CD4-positive, alpha-beta T cell treated with Interferon alpha-2 for 1 hour (primary cell): ENCODE measurements at regions not wholly inside any gene's neighbourhood (a gene's known extent, or its start where the extent isn't known, plus 50 kb on each side); places are given as distances from the start of the nearest gene placed in this dataset.

Experiments used
- DNase-seq, 2 donors: peaks; one replicate each; pipeline ENCODE4 v3.0.0-alpha.2; 2020 to 2022

DNA sequence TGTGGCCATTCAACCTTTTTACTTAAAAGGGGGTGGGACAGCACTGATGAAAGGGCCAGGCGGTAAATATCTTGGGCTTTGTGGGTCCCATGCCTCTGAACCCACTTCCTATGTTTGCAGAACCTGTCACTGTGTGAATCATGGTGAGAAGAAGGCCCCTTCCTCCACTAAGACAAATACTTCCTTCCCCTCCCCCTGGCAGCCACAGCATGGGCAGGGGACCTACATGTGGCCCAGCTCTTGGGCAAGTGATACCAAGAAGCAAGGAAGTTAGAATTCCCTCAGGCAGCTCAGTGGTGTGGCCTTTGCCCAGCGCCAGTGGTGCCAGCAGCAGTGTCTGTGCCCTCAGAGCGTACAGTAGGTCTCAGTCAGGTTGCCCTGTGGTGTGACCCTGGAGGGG, 168.6 kb downstream of the TRIM33 start:
- peak; percentile 37 to 61 for DNase-seq

- peak in 1 of 2 donors; percentile 24 for DNase-seq
These were observed 169.1 kb downstream of the TRIM33 start for GRCh38 chr1:114341856-114342255.

GRCh38 chr1:114341299-114341698, 169.7 kb downstream of the TRIM33 start:
- peak; percentile 41 to 68 for DNase-seq

DNA sequence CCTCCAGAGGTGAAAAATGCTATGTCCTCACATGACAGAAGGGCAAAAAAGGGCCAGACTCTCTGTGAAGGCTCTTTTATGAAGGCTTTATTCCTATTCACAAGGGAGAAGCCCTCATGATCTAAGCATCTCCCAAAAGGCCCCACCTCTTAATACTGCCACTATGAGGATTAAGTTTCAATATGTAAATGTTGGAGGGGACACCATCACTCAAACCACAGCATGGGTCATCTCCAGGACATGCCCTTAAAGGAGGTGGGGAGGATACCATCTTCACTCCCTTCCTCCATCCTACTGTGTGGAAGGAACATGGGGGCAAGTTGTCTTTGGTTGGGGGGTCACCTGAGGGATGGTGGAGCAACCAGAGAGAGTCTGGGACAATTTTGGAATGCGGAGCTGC, 170.1 kb downstream of the TRIM33 start:
- no peak for DNase-seq

DNA sequence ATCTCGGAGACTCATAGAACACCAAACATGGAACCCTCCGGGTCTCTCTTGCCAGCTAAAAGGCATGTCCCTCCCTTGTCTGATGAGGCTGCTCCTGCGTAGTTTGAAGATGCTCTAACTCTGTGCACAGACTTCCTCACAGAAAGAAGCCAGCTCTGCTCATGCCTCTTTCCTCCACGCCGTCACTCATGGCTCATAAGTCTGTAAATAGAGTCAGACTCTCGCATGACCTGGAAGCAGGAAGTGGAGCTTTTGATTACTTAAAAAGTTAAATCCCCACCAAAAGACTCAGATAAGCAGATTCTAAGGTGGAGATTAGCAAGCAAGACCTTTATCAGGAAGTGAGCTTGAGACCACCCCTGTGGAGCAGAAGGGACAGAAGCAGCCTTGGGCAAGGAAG, 171.6 kb downstream of the TRIM33 start:
- DNase-seq: no peak

DNA sequence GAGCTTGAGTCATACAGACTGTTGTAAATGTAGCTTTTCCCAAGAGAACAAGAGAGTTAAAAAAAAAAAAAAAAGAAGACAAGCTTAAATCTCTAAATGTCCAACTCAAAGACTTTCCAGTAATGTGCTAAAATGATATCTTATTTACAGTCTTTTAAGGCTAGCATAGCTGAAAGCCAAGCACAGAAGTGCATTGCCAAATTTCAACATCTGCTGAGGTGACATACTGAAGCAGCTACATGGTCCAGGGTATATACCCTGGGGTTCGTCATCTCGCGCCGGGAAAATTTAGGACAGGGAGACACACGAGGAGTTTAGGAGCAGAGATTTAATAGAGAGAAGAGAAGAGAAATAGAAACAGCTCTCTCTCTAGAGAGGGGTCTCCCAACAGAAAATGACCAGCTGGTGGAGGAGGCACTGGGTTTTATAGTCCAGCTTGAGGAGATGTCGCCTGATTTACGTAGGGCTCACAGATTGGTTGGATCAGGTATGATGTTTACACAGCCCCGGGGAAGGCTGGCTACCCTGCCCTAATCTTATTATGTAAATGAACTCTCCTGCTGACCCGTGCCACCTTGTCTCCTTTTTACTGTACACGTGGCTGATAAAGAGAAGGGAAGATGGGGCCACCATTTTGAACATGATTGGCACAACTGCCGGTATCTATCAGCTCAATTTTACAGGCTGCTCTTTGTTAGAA, 172.7 kb downstream of the TRIM33 start:
- no peak for DNase-seq

GRCh38 chr1:114337417-114337816, 173.6 kb downstream of the TRIM33 start:
- no peak for DNase-seq

DNA sequence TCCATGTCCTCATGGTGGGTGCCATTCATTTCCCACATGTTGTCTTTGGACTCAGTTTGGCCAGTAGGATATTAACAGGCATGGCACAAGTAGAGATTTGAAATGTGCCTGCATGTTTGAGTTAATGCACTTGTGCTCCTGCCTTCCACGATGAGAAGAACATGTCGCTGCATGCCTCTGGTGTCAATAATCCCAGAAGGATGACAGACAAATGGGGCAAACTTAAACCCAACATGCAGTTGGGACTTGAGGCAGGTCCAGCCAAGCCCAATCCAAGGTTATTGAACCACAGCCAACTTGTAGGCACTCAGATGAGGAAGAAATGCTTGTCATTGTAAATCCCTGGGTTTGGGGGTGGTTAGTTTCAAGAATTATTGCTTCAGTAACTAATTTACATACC, 174.6 kb downstream of the TRIM33 start:
- no peak for DNase-seq

DNA sequence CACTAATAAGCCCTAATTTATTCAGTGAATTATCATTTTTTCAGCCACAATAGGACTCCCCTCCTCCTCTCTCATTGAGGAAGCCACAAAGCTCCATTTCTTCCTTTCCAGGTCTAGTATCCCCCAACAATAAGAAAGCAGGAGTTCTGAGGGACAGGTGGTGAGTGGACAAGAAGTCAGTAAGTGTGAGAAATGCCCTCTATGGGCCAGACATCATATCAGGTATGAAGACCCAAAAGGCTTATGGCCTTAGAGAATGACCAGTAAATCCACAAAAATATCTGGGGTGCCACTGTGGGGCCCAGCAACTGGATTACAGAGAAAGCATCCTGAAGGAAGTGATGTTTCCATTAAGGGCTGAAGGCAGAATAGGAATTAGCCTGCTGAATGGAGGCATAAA, 175.7 kb downstream of the TRIM33 start:
- no peak for DNase-seq

DNA sequence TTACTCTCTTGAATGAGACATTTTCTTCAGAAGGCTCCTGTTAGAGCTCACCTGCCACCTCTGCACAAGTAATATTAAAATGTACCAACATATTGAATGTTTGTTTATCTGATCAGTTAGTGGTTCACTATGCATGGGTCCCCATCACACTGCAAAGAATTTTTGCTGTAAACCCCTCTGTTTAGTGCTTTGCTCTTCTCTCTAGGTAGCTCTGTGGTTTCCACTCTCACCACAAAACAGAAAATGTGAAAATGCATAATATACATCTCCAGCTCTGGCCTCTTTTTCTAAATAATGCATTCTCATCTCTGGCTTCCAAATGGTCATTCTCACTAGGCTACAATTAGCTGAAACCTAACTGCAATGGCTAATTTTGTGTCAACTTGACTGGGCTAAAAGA, 176.7 kb downstream of the TRIM33 start:
- DNase-seq: peak in 1 of 2 donors; percentile 12

GRCh38 chr1:114333690-114334089, 177.3 kb downstream of the TRIM33 start:
- DNase-seq: peak in 1 of 2 donors; percentile 11

- DNase-seq: no peak
These were observed 178.3 kb upstream of the SYT6 start for GRCh38 chr1:114331936-114332335.

DNA sequence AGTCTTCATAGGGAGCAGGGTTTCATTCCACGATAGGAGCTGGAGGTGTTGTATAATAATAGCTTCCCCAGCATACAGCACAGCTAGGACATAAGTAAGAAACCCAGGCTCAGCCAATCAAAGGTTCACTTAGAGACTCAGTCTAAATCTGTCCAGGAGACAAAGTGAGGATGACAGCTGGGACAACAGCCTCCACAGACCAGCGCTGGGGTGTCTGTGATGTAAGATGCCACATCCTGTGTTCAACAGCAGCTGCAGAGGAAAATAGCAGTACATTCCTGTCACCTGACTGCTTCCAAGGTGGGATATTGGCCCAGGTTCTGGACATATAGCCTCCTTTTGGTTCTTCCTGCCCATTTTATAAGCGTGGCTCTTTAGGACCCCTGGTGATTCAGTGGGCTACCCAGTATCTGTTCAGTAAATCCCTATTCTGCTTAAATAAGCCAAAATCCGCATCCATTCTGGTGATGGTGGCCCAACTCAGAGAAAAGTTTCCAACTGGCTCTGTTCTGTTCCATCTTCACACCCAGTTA, 176.8 kb upstream of the SYT6 start:
- DNase-seq: peak; percentile 20 to 47

GRCh38 chr1:114328361-114328904, 174.8 kb upstream of the SYT6 start:
- no peak for DNase-seq

DNA sequence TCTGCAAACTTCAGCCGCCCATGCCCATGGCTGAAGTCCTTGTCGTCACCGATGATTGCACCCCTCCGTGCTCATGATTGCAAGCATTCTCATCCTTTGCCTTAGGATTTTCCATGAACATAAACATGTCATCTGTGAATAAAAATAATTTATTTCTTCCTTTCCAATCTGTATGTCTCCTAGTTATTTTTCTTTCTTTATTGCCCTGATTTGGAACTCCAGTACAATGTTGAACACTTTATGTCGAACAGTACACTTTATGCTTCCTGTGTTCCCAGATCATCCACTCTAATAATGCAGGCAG, 170.9 kb upstream of the SYT6 start:
- DNase-seq: no peak

DNA sequence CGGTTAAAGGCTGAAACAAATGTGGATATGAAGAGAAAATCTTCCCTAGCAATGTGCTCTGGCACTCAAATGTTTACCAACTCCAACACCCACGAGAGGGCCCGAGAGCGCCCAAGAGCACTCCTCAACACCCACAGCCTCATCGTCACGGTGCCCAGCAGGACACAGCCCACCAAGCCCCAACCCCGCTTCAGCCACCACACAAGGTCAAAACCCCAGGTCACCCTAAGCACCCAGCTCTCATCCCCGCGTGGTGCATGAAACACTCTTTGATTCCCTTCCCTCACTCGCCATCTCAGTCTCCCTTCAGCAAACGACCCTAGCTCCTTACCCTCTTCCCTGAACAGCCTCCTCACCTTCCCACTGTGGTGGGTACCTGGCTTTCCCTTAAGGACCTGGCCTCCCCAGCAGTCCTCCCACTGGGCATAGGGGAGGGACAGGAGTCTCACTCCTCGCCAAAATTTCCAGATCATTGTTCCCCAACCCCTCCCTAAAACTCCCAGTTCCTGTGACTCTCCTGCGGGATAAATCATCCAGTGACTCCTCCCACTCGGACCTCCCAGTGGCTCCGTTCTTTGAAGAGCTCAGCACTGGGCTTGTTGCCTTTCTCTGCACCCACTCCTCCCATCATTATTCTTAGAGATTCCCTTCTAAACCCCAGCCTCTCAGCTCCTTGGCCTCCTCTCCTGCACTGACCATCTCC, 170.4 kb upstream of the SYT6 start:
- DNase-seq: no peak

GRCh38 chr1:114322734-114323133, 169.1 kb upstream of the SYT6 start:
- DNase-seq: no peak

- DNase-seq: no peak
These were observed 168.5 kb upstream of the SYT6 start for GRCh38 chr1:114322207-114322606.

DNA sequence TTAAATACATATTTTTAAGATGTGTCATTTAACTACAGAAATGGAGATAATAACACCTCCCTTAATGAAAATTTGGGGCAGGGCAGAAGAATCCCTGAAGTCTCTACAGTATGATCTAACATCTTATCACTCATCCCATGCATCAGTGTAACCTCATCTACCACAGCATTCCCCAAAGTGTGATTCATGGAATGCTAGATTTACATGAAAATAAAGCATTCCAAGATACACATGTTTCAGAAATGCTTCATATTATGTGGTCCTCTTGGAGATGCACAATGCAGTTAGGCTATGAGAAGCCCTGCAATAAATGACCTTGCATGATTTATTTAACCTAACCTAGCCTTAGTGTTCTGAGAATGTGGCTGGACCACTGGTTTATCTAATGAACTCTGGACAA, 166.9 kb upstream of the SYT6 start:
- no peak for DNase-seq

DNA sequence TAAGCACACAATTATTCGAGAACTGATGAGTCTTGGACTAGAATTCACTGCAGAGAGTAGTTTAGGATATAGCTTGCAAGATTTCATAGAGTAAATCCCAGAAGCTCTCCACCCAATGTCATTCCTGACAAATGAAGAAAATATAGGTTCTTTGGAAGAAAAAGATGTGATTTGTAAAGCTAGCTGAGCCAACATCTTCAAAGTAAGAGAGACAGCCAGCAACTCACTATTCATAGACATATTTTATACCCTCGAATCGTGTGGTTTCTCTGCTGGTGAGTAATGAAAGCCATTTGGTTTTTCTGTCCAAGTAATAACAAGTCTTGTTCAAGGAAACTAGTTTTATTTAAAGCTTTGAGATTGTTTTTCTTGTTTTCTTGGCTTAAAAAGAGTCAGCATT, 165.7 kb upstream of the SYT6 start:
- no peak for DNase-seq

DNA sequence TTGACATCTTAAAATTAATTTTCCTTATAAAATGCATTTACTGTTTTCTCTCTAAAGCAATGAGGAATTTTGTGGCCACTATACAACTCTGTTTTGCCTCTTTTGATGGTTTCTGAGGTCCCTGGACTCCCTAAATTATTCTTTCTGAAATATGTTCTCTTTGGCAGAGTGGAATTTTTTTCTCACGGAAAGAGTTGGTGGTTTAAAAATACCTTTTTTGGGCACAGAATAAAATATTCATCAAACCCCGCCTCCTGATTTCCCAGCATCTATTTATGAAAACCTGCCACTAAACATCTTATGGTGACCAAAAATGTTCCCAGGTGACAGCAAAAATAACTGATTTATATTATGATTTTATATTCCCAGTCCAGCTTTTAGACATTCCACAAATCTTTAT, 165.3 kb upstream of the SYT6 start:
- no peak for DNase-seq

GRCh38 chr1:114316204-114316603, 162.5 kb upstream of the SYT6 start:
- DNase-seq: no peak

GRCh38 chr1:114315631-114316030, 162.0 kb upstream of the SYT6 start:
- DNase-seq: no peak

DNA sequence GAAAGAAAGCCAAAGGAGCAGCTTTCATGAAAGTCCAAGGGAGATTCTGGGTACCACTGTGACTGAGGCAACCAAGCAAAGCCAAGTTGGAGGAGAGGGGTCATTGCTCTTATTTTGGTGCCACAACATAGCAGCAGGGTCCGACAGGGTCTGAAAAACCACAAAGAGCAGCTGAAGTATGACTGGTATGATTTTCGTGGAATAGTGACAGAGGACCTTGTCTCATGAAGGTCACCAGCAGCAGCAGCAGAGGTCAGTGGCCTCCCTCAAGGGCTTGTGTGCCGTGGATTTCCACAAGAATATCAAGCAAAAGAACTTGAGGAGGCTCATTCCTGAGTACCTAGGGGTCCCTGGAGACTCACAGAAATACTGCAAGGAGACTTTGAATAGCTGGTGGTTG, 160.9 kb upstream of the SYT6 start:
- no peak for DNase-seq
